IPS-18a (cell line): ENCODE measurements at regions not wholly inside any gene's neighbourhood (a gene's known extent, or its start where the extent isn't known, plus 50 kb on each side); places are given as distances from the start of the nearest gene placed in this dataset.

ENCODE experiments used
- H3K27ac ChIP-seq: one replicate; pipeline ENCODE4 v1.5.1; 2013; ENCODE audit warnings: low read length
- H3K27me3 ChIP-seq: one replicate; pipeline ENCODE4 v1.6.1; 2013; ENCODE audit warnings: mild to moderate bottlenecking, low read length; ENCODE audit not compliant: control insufficient read depth, insufficient read depth
- H3K36me3 ChIP-seq: one replicate; pipeline ENCODE4 v1.6.1; 2013; ENCODE audit warnings: low read depth, low read length; ENCODE audit not compliant: control insufficient read depth
- H3K4me1 ChIP-seq: one replicate; pipeline ENCODE4 v1.6.1; 2013; ENCODE audit warnings: low read depth, low read length; ENCODE audit not compliant: control insufficient read depth
- H3K4me3 ChIP-seq: one replicate; pipeline ENCODE4 v1.5.1; 2013; ENCODE audit warnings: low read length
- H3K9ac ChIP-seq: one replicate; pipeline ENCODE4 v1.6.1; 2013; ENCODE audit warnings: mild to moderate bottlenecking, low read length, moderate library complexity
- H3K9me3 ChIP-seq: one replicate; pipeline ENCODE4 v1.6.1; 2013; ENCODE audit warnings: low read depth, low read length; ENCODE audit not compliant: control insufficient read depth

DNA sequence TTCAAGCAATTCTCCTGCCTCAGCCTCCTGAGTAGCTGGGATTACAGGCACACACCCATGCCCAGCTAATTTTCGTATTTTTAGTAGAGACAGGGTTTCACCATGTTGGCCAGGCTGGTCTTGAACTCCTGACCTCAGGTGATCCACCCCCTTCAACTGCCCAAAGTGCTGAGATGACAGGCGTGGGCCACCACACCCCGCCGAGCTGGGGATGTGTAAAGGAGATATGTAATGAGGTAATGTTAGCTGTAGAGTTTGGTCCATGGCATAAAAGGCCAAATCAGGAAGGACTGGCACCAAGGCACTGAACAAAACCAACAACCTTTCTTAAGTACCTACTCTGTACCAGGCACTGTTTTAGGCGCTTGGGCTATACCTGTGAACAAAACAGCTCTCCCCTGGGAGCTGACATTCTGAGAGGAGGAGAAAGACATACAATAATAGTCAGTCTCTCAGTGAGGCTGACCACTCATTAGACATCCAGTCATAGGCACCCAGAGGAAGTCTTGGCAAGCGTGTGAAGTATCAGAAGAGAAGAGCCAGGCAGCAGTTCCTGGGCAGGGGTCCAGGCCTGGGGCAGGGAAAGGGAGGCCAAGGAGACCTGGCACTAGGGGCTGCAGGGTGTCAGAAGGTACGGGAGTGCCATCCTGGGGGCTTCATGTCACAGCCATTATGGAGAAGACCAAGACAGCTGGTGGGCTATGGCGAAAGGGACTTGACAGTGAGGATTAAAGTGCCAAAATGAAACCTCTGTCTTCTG is 164.8 kb upstream of the DTNBP1 start:
- Histone ChIP-seq H3K9me3 (no peaks in the 10 kb centered on the region), H3K27me3 (no peaks in the 10 kb centered on the region), H3K27ac (no peak overlapping the region), H3K4me3 (no peak overlapping the region), H3K9ac (no peak overlapping the region), H3K4me1 (no peaks in the 10 kb centered on the region), H3K36me3 (no peaks in the 10 kb centered on the region)

DNA sequence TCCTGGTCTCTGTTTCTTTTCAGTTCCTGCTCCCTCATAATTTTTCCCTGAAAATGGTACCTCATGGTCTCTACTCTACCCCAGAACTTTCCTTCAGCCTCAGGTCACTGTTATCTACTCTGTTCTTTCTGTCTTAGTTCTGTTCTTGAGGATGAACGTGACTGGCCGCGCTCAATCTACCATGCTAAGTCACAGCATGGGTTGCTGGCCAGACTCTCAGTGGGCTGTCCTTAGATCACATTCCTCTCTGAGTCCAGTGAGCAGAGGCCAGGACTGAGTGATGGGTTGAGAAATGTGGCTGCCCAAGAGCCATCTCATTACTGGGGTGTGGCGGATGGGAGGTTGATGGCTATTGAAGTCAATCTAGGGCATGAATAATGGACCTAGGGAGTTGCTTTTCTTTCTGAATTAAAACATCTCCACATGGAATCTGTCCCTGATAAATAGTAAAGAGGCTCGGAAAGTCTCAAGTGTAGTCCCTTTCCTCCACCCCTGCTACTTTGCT is 164.0 kb upstream of the DTNBP1 start:
- Histone ChIP-seq H3K9me3 (no peaks in the 10 kb centered on the region), H3K36me3 (no peaks in the 10 kb centered on the region), H3K9ac (no peak overlapping the region), H3K27ac (no peak overlapping the region), H3K4me3 (no peak overlapping the region), H3K4me1 (no peaks in the 10 kb centered on the region), H3K27me3 (no peaks in the 10 kb centered on the region)

GRCh38 chr6:15825332-15825930 is 162.6 kb upstream of the DTNBP1 start:
- Histone ChIP-seq H3K36me3 (no peaks in the 10 kb centered on the region), H3K9me3 (no peaks in the 10 kb centered on the region), H3K4me1 (no peaks in the 10 kb centered on the region), H3K9ac (no peak overlapping the region), H3K27me3 (no peaks in the 10 kb centered on the region), H3K27ac (no peak overlapping the region), H3K4me3 (no peak overlapping the region)

- Histone ChIP-seq H3K9ac (no peak overlapping the region), H3K27ac (no peak overlapping the region), H3K4me3 (no peak overlapping the region), H3K36me3 (no peaks in the 10 kb centered on the region), H3K9me3 (no peaks in the 10 kb centered on the region), H3K4me1 (no peaks in the 10 kb centered on the region), H3K27me3 (no peaks in the 10 kb centered on the region)
These were observed 162.0 kb upstream of the DTNBP1 start for GRCh38 chr6:15824811-15825210.

- Histone ChIP-seq H3K4me3 (no peak overlapping the region), H3K4me1 (no peaks in the 10 kb centered on the region), H3K27ac (no peak overlapping the region), H3K36me3 (no peaks in the 10 kb centered on the region), H3K9me3 (no peaks in the 10 kb centered on the region), H3K27me3 (no peaks in the 10 kb centered on the region), H3K9ac (no peak overlapping the region)
These were observed 161.1 kb upstream of the DTNBP1 start for GRCh38 chr6:15823838-15824414.

DNA sequence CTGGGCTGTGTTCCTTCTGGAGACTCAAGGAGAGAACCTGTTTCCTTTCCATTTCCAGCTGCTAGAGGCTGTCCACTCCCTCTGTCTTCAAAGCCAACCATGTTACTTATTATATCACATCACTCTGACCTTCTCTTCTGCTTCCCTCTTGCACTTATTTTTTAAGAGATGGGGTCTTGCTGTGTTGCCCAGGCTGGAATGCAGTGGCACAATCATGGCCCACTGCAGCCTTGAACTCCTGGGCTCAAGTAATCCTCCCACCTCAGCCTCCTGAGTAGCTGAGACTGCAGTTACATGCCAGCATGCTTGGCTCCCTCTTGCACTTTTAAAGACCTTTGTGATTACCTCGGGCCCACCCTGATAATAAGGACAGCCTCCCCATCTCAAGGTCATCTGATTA is 160.0 kb upstream of the DTNBP1 start:
- Histone ChIP-seq H3K4me1 (peaks cover 4% of the 10 kb centered on the region), H3K9me3 (no peaks in the 10 kb centered on the region), H3K27ac (no peak overlapping the region), H3K36me3 (no peaks in the 10 kb centered on the region), H3K9ac (no peak overlapping the region), H3K27me3 (no peaks in the 10 kb centered on the region), H3K4me3 (no peak overlapping the region)

GRCh38 chr6:15819841-15820240 is 157.0 kb upstream of the DTNBP1 start:
- no peak overlapping the region for H3K9ac ChIP-seq
- no peak overlapping the region for H3K4me3 ChIP-seq
- no peak overlapping the region for H3K27ac ChIP-seq
- H3K36me3 ChIP-seq, result no peaks in the 10 kb centered on the region
- H3K4me1 ChIP-seq, result peaks cover 10% of the 10 kb centered on the region
- H3K9me3 ChIP-seq, result no peaks in the 10 kb centered on the region
- H3K27me3 ChIP-seq, result no peaks in the 10 kb centered on the region

DNA sequence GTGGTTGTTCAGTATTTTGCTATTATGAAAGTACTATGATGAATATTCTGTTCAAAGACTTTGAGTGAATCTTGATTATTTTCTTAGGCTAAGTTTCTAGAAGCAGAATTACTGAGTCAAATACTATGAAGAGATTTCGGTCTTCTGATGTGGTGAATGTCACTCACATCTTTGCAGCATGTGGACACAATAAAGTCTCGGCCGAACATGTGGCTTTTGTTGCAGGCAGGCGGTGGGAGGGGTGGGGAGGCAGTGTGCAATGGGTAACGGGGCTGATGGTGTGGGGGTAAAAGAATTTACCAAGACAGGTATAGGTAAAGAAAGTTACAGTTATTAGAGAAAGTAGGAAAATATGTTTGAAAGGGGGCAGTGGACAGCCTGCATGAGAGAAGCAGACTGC is 156.4 kb upstream of the DTNBP1 start:
- Histone ChIP-seq H3K27ac (no peak overlapping the region), H3K4me3 (no peak overlapping the region), H3K27me3 (no peaks in the 10 kb centered on the region), H3K4me1 (peaks cover 10% of the 10 kb centered on the region), H3K9ac (no peak overlapping the region), H3K9me3 (no peaks in the 10 kb centered on the region), H3K36me3 (no peaks in the 10 kb centered on the region)

- no peaks in the 10 kb centered on the region for H3K36me3 ChIP-seq
- peaks cover 10% of the 10 kb centered on the region for H3K4me1 ChIP-seq
- H3K27me3 ChIP-seq, result no peaks in the 10 kb centered on the region
- no peak overlapping the region for H3K4me3 ChIP-seq
- H3K9ac ChIP-seq, result no peak overlapping the region
- no peak overlapping the region for H3K27ac ChIP-seq
- H3K9me3 ChIP-seq, result no peaks in the 10 kb centered on the region
These were observed 155.7 kb upstream of the DTNBP1 start for GRCh38 chr6:15818491-15818890.

DNA sequence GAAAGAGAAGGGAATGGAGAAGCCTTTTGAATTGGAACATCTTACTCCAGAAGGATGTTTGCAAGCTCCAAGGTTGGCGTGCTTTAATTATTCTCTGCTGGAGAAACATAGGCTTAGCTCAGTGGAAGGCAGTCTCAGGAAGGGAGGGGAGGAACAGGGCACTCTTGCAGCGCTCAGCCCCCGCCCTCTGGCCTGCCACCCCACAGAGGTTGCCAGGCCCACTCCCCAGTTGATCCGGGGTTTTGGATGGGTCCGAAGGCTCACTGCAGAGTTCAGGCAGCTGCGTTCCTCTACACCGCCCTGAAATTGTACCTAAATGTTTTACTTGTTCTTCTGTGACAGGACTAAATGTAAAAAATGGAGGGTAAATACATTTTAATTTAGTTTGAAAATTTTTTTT is 155.2 kb upstream of the DTNBP1 start:
- H3K4me3 ChIP-seq, result no peak overlapping the region
- H3K27me3 ChIP-seq, result no peaks in the 10 kb centered on the region
- no peaks in the 10 kb centered on the region for H3K9me3 ChIP-seq
- no peak overlapping the region for H3K27ac ChIP-seq
- no peaks in the 10 kb centered on the region for H3K36me3 ChIP-seq
- peaks cover 10% of the 10 kb centered on the region for H3K4me1 ChIP-seq
- no peak overlapping the region for H3K9ac ChIP-seq

GRCh38 chr6:15817100-15817499 is 154.3 kb upstream of the DTNBP1 start:
- Histone ChIP-seq H3K9ac (no peak overlapping the region), H3K4me1 (peaks cover 10% of the 10 kb centered on the region), H3K9me3 (no peaks in the 10 kb centered on the region), H3K4me3 (no peak overlapping the region), H3K27ac (no peak overlapping the region), H3K36me3 (no peaks in the 10 kb centered on the region), H3K27me3 (no peaks in the 10 kb centered on the region)

DNA sequence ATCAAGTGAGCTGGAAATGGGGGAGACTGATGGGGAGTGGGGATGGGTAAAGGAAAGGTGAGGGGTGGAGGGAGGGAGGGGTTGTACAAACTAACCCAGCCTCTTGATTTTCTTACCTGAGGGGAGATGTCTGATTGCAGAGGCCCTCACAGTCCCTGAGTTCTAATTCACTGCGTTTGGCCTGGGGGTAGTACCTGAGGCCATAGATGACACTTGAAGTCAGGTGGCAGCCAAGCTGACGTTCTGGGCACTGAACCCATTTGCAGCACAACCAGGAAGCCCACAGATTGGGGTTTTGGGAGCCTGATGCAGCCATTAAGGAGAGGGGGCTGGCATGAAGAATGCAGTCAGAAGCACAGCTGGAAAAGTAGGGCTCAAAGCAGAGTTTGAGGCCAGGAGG is 153.8 kb upstream of the DTNBP1 start:
- no peaks in the 10 kb centered on the region for H3K27me3 ChIP-seq

More for the DNA sequence above, 153.8 kb upstream of the DTNBP1 start:
- Histone ChIP-seq H3K36me3 (no peaks in the 10 kb centered on the region), H3K4me3 (no peak overlapping the region), H3K4me1 (peaks cover 10% of the 10 kb centered on the region), H3K9ac (no peak overlapping the region), H3K27ac (no peak overlapping the region), H3K9me3 (no peaks in the 10 kb centered on the region)
